ENCODE measurements at regions not wholly inside any gene's neighbourhood (a gene's known extent, or its start where the extent isn't known, plus 50 kb on each side); places are given as distances from the start of the nearest gene placed in this dataset.

GRCh38 chr2:160906878-160907277, 253.3 kb upstream of the TANK start:
- no peak for TF ChIP-seq GATA2 (IDR thresholded peaks at IDR 0.05; ENCODE audit: low read depth, low read length)
- TF ChIP-seq GATA3 (IDR thresholded peaks at IDR 0.05; ENCODE audit: low read depth, low read length) = no peak
